Caco-2 (cell line): ENCODE measurements at regions not wholly inside any gene's neighbourhood (a gene's known extent, or its start where the extent isn't known, plus 50 kb on each side); places are given as distances from the start of the nearest gene placed in this dataset.

Experiments
- BruUV-seq: library from RNA; stranded (reverse); fragments of 400-500 nt; replicated peaks from 2 replicates; lab custom pipeline; 2021; lab: Mats Ljungman, UMichigan
- CTCF ChIA-PET: fragments of 300-600 bp; sonication (Branson Sonifier 250); formaldehyde crosslinking; loops from one replicate; lab custom pipeline; 2022; ENCODE audit warnings: antibody characterized with exemption; lab: Charles Lee
- POLR2A ChIA-PET: fragments of 300-600 bp; sonication (Branson Sonifier 250); formaldehyde crosslinking; loops from one replicate; lab custom pipeline; 2022; ENCODE audit warnings: antibody characterized with exemption; lab: Charles Lee
- DNase-seq, 2 experiments: peaks; one replicate each; pipeline versions ENCODE4 v3.0.0 to v3.0.0-alpha.2; 2020 to 2022
- H3K27me3 ChIP-seq: replicated peaks from 2 replicates; pipeline ENCODE4 v1.6.0; 2011; ENCODE audit warnings: low read length; ENCODE audit not compliant: control insufficient read depth, insufficient read depth
- H3K36me3 ChIP-seq: 2 replicates; pipeline ENCODE4 v1.5.1; 2011; ENCODE audit warnings: low read length; ENCODE audit not compliant: control insufficient read depth, insufficient read depth
- H3K4me1 ChIP-seq: fragments of 250-450 bp; sonication (Bioruptor Pico); 2 replicates; pipeline ENCODE4 v1.5.1; 2020; ENCODE audit warnings: mild to moderate bottlenecking
- H3K4me3 ChIP-seq: 2 replicates; pipeline ENCODE4 v1.5.1; 2011; ENCODE audit warnings: low read depth, mild to moderate bottlenecking, control low read depth, low read length
- H3K9me3 ChIP-seq: fragments of 250-450 bp; sonication (Bioruptor Pico); 2 replicates; pipeline ENCODE4 v1.5.1; 2020; ENCODE audit warnings: mild to moderate bottlenecking, moderate library complexity
- H3K27ac Mint-ChIP-seq: one replicate; pipeline ENCODE4 v1.8.0; 2022; ENCODE audit warnings: mixed read lengths; ENCODE audit not compliant: unreplicated experiment
- H3K27me3 Mint-ChIP-seq: one replicate; pipeline ENCODE4 v1.8.0; 2022; ENCODE audit warnings: mixed read lengths; ENCODE audit not compliant: insufficient read depth, unreplicated experiment
- H3K36me3 Mint-ChIP-seq: one replicate; pipeline ENCODE4 v1.8.0; 2022; ENCODE audit warnings: mild to moderate bottlenecking, mixed read lengths; ENCODE audit not compliant: insufficient read depth, unreplicated experiment
- H3K4me1 Mint-ChIP-seq: one replicate; pipeline ENCODE4 v1.8.0; 2022; ENCODE audit warnings: low read depth, mixed read lengths; ENCODE audit not compliant: unreplicated experiment
- H3K4me3 Mint-ChIP-seq: one replicate; pipeline ENCODE4 v1.8.0; 2022; ENCODE audit warnings: mild to moderate bottlenecking, moderate library complexity, mixed read lengths; ENCODE audit not compliant: unreplicated experiment
- H3K9me3 Mint-ChIP-seq: one replicate; pipeline ENCODE4 v1.8.0; 2022; ENCODE audit warnings: mixed read lengths; ENCODE audit not compliant: unreplicated experiment
- intact Hi-C: fragments of 100-400 bp; cut with micrococcal nuclease; formaldehyde crosslinking; loops from one replicate; pipeline ENCODE4 v1.10.0; 2022; ENCODE audit not compliant: unreplicated experiment
- TF ChIP-seq, protein P1 (sequence below), 2 experiments: fragments of 200-600 bp in 1 of 2; IDR thresholded peaks; 1 replicate in 1 of 2; 2 replicates in 1 of 2; pipeline versions ENCODE4 v1.5.1 to v1.8.0; 2011 to 2022; ENCODE audit warnings: antibody characterized with exemption in 1 of 2, control low read depth in 1 of 2, inconsistent platforms in 1 of 2, low read depth in 1 of 2, low read length in 1 of 2, mild to moderate bottlenecking in 1 of 2, moderate library complexity in 1 of 2; ENCODE audit not compliant: insufficient read depth in 1 of 2, severe bottlenecking in 1 of 2, unreplicated experiment in 1 of 2

DNA sequence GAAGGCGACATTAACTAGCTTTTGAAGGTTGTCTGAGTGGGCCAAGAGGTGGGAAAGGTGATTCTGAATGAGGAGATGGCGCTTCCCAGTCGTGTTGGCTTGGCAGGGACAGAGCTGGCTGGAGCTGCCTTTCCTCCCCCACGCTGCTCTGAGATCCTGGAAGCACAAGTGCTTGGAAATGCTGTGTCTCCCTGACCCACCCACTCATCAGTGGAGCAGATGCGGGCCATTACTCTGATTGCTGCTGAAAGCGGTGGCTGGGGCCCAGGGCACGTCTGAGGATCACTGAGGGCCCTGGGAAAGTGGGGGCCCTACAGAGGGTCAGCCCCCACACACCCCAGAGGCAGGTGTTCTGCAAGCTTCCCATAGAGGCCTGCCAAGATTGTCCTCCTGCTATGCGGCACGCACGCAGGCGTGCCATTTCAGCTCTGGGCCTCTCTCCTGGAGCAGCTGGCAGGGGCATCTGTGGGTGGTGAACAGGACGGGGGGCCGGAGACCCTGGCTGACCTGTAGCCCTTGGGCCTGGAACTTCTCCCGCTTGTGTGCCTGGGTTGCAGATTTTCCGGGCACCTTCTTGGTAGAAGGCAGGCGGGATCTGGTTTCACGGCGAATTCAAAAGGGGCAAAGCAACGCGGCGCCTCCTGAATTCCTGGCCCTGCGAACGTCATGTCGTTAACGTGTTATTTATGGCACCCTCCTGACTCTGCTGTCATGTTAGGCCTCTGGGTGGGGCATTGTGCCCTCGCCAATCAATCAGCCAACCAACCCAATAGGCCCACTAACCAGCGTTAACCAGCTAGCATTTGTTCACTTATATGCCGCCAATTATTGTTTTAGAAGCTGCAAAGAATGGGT, 133.8 kb upstream of the TBX3 start:
- no peak overlapping the region for H3K27ac Mint-ChIP-seq
- intact Hi-C loops: no loop called here
- CTCF ChIA-PET: no interaction called here
- no peak overlapping the region for H3K4me3 Mint-ChIP-seq
- Histone ChIP-seq H3K27me3 (no peaks in the 10 kb centered on the region), H3K4me1 (peaks cover 10% of the 10 kb centered on the region), H3K4me3 (no peak overlapping the region), H3K36me3 (no peaks in the 10 kb centered on the region), H3K9me3 (no peaks in the 10 kb centered on the region)
- no peak for DNase-seq
- BruUV-seq: no TSS peak
- no peaks in the 10 kb centered on the region for H3K27me3 Mint-ChIP-seq
- no peaks in the 10 kb centered on the region for H3K9me3 Mint-ChIP-seq
- TF ChIP-seq, protein P1, sequence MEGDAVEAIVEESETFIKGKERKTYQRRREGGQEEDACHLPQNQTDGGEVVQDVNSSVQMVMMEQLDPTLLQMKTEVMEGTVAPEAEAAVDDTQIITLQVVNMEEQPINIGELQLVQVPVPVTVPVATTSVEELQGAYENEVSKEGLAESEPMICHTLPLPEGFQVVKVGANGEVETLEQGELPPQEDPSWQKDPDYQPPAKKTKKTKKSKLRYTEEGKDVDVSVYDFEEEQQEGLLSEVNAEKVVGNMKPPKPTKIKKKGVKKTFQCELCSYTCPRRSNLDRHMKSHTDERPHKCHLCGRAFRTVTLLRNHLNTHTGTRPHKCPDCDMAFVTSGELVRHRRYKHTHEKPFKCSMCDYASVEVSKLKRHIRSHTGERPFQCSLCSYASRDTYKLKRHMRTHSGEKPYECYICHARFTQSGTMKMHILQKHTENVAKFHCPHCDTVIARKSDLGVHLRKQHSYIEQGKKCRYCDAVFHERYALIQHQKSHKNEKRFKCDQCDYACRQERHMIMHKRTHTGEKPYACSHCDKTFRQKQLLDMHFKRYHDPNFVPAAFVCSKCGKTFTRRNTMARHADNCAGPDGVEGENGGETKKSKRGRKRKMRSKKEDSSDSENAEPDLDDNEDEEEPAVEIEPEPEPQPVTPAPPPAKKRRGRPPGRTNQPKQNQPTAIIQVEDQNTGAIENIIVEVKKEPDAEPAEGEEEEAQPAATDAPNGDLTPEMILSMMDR (IDR thresholded peaks at IDR 0.05; ENCODE audit: insufficient read depth in 1 of 2, low read depth in 1 of 2, low read length in 1 of 2, severe bottlenecking in 1 of 2, unreplicated experiment in 1 of 2): no peak
- no peaks in the 10 kb centered on the region for H3K36me3 Mint-ChIP-seq
- peaks cover 15% of the 10 kb centered on the region for H3K4me1 Mint-ChIP-seq
- POLR2A ChIA-PET: no interaction called here

DNA sequence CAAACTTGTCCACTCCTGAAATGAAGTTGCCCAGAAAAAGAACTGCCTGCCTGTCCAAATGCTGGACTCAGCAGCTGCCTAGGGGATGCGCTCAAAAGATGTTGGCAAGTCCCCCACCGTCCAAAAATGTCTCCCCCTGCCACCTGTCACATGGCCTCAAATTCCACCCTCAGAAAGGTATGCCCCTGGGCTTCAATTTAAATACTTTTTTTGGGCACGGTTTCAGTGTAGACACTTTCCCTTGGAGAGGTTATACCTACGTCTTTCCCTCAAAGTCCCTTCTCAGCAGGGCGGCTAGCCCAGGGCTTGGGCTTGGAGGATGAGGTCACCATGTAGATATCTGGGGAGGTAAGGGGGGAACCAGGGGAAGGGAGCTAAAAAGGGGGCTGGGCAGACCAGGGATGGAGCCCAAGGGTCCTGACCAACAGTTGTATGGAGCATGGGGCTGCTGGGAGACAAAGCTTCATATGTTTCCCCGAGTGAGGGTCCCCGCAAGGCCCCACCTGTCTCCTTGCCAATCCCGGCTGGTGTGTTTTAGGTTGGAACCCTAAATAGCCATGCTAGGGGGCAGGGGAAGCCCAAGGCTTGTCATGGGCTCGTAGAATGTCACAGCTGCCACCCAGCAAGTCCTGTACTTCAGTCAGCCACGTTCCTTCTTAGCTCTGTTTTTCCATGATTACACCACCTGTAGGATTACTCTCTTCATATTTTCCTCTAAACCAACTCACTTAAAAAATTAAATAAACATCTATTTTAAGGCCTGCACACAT, 131.2 kb upstream of the TBX3 start:
- Mint-ChIP-seq H3K36me3 (no peaks in the 10 kb centered on the region), H3K9me3 (no peaks in the 10 kb centered on the region), H3K27ac (no peak overlapping the region), H3K4me3 (no peak overlapping the region), H3K4me1 (peaks cover 23% of the 10 kb centered on the region), H3K27me3 (no peaks in the 10 kb centered on the region)
- BruUV-seq: no TSS peak
- intact Hi-C loops: no loop called here
- ChIA-PET CTCF (no interaction called here), POLR2A (no interaction called here)
- Histone ChIP-seq H3K27me3 (no peaks in the 10 kb centered on the region), H3K9me3 (no peaks in the 10 kb centered on the region), H3K4me3 (no peak overlapping the region), H3K36me3 (no peaks in the 10 kb centered on the region), H3K4me1 (peaks cover 9% of the 10 kb centered on the region)
- DNase-seq: no peak
- TF ChIP-seq, protein P1 (IDR thresholded peaks at IDR 0.05; ENCODE audit: insufficient read depth in 1 of 2, low read depth in 1 of 2, low read length in 1 of 2, severe bottlenecking in 1 of 2, unreplicated experiment in 1 of 2): no peak
